GM20000 (cell line): ENCODE measurements at regions not wholly inside any gene's neighbourhood (a gene's known extent, or its start where the extent isn't known, plus 50 kb on each side); places are given as distances from the start of the nearest gene placed in this dataset.

Experiments used
- DNase-seq: peaks from one replicate; pipeline ENCODE4 v3.0.0; 2012; ENCODE audit warnings: low spot score
- CTCF ChIP-seq: IDR thresholded peaks from 2 replicates; pipeline ENCODE4 v1.5.1; 2012; ENCODE audit warnings: mild to moderate bottlenecking, control low read depth; ENCODE audit errors: extremely low read depth, missing control alignments

- TF ChIP-seq CTCF: no peak
- DNase-seq: no peak
Observed at GRCh38 chr2:219812672-219813071, 185.2 kb downstream of the SLC4A3 start.

- no peak for DNase-seq
- TF ChIP-seq CTCF: no peak
Observed at GRCh38 chr2:219820767-219821166, 193.3 kb downstream of the SLC4A3 start.

DNA sequence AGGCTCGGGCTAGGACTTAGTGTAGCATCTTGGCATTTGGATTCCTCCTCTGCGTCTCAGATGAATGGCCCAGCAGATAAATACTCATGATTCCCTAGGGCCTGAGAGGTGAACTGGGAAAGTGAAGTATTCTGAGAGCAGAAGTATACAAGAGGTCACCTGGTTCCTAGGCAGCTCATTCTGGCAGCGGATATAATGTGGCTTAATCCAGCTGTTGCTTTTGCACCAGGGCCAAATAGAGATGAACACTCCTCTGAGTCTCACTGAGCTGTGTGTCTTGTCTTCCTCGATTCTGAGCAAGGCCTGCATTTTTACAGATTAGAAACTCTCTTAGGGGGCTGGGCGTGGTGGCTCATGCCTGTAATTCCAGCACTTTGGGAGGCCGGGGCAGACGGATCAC, 196.1 kb downstream of the SLC4A3 start:
- no peak for DNase-seq
- TF ChIP-seq CTCF: no peak

GRCh38 chr2:219824996-219825395, 197.6 kb downstream of the SLC4A3 start:
- no peak for DNase-seq
- TF ChIP-seq CTCF: no peak

GRCh38 chr2:219828127-219828526, 200.7 kb downstream of the SLC4A3 start:
- no peak for DNase-seq
- no peak for TF ChIP-seq CTCF

DNA sequence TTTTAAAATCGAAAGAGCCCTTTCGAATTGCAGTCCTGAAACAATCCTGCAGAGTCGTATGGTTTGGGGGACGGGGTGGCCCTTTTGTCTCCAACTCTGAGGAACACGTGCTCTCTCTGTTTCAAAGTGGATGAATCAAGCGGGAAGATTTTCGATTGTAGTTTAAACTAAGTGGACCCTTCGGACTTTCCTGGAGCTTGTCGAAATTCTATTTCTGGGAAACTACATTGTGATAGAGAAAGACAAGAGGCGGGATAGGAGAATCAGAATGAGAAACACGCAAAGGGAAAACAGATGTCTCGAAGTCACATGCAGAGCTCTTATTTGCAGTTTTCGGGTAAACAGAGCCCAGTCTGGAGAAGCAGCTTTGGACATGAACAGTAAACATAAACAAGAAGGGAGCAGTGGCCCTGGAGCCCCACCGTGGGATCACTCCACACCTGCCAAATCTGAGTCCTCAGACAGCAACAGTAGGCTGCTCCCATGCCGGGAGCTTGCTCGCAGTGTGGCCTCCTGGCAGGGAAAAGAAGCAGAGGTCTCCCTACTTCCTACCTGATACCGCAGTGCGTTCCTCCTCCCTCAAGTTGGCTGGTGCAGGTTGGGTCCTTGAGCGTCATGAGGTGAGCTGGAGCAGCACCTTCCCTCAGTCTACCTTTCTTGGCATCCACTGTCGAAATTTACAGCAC, 202.4 kb downstream of the SLC4A3 start:
- no peak for TF ChIP-seq CTCF
- DNase-seq: no peak

GRCh38 chr2:219830353-219830738, 202.9 kb downstream of the SLC4A3 start:
- no peak for DNase-seq
- no peak for TF ChIP-seq CTCF
